ENCODE measurements at regions not wholly inside any gene's neighbourhood (a gene's known extent, or its start where the extent isn't known, plus 50 kb on each side); places are given as distances from the start of the nearest gene placed in this dataset.

DNA sequence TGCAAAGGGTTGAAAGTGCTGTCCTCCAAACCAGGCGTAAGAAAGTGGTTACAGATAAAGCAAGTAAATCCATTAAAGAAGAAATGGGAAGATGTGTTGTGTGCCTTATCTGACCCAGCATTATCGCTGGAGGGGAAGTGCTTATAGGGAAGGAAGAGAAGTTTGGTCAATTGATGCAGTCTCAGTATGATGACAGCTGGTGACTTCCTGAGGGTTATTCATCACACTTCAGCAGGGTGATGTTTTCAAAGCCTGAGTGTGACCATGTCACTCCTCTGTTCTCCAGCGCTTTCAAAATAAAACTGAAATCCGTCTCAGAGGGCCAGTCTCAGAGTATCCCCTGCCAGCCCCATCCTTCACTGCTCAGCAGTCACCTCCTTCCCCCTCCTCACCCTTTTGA is 505.4 kb upstream of the RBFOX1 start:
- TF ChIP-seq, protein P1, sequence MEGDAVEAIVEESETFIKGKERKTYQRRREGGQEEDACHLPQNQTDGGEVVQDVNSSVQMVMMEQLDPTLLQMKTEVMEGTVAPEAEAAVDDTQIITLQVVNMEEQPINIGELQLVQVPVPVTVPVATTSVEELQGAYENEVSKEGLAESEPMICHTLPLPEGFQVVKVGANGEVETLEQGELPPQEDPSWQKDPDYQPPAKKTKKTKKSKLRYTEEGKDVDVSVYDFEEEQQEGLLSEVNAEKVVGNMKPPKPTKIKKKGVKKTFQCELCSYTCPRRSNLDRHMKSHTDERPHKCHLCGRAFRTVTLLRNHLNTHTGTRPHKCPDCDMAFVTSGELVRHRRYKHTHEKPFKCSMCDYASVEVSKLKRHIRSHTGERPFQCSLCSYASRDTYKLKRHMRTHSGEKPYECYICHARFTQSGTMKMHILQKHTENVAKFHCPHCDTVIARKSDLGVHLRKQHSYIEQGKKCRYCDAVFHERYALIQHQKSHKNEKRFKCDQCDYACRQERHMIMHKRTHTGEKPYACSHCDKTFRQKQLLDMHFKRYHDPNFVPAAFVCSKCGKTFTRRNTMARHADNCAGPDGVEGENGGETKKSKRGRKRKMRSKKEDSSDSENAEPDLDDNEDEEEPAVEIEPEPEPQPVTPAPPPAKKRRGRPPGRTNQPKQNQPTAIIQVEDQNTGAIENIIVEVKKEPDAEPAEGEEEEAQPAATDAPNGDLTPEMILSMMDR (conservative IDR thresholded peaks at IDR 0.05 in 1 of 2, IDR thresholded peaks at IDR 0.05 in 1 of 2; ENCODE audit: low read depth in 1 of 2, low read length in 2 of 2): no peak
- no peak for TF ChIP-seq EZH2 (IDR thresholded peaks at IDR 0.05; ENCODE audit: low read length, missing control alignments)
- no peaks in the 10 kb centered on the region for H3K36me3 ChIP-seq (ENCODE audit: control insufficient read depth, insufficient read depth, low read length)
- no peaks in the 10 kb centered on the region for H3K9me3 ChIP-seq (ENCODE audit: control insufficient read depth, insufficient read depth, low read depth, low read length)
- H3K27me3 ChIP-seq (ENCODE audit: control insufficient read depth, insufficient read depth, low read length): no peaks in the 10 kb centered on the region
- H3K9ac ChIP-seq (ENCODE audit: insufficient read depth, low read length): no peak overlapping the region
- no peak for DNase-seq (ENCODE audit: low read depth in 2 of 2)
- no peak overlapping the region for H3K4me3 ChIP-seq (replicated peaks in 1 of 4; ENCODE audit: control extremely low read depth in 1 of 4, insufficient read depth in 1 of 4, low read depth in 3 of 4, low read length in 4 of 4)
- no peaks in the 10 kb centered on the region for H3K79me2 ChIP-seq (ENCODE audit: control insufficient read depth, insufficient read depth, low read length)
- H4K20me1 ChIP-seq (ENCODE audit: control insufficient read depth, extremely low read depth, insufficient read depth, low read length): no peaks in the 10 kb centered on the region
- H3K4me2 ChIP-seq (ENCODE audit: extremely low read depth, insufficient read depth, low read length): no peak overlapping the region
- no peaks in the 10 kb centered on the region for H3K4me1 ChIP-seq (ENCODE audit: control insufficient read depth, extremely low read depth, insufficient read depth, low read length)
- no peak overlapping the region for H3K27ac ChIP-seq (ENCODE audit: insufficient read depth, low read length)
- H2AFZ ChIP-seq (ENCODE audit: low read length): no peak overlapping the region

DNA sequence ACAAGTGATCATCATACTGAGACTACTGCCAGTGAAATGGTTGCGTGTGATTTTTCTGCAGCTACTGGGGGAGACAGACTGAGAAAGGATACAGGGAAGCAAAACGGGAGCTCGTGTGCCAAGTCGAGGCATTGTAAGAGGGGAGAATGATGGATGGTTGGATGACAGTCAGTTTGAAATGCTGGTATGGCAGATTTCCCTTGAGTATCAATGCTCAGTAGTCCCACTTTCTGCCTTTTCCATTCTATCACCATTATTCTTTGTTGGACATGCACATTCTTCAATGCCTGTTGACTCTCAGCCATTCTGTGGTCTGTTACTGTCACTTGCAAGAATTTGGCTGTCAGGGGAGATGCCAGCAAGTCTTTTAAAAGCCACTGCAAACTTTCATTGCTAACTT is 510.6 kb upstream of the RBFOX1 start:
- Histone ChIP-seq H3K27me3 (ENCODE audit: control insufficient read depth, insufficient read depth, low read length) (no peaks in the 10 kb centered on the region), H2AFZ (ENCODE audit: low read length) (no peak overlapping the region), H3K27ac (ENCODE audit: insufficient read depth, low read length) (no peak overlapping the region), H3K9me3 (ENCODE audit: control insufficient read depth, insufficient read depth, low read depth, low read length) (no peaks in the 10 kb centered on the region), H4K20me1 (ENCODE audit: control insufficient read depth, extremely low read depth, insufficient read depth, low read length) (no peaks in the 10 kb centered on the region), H3K36me3 (ENCODE audit: control insufficient read depth, insufficient read depth, low read length) (no peaks in the 10 kb centered on the region), H3K9ac (ENCODE audit: insufficient read depth, low read length) (no peak overlapping the region), H3K4me3 (replicated peaks in 1 of 4; ENCODE audit: control extremely low read depth in 1 of 4, insufficient read depth in 1 of 4, low read depth in 3 of 4, low read length in 4 of 4) (no peak overlapping the region), H3K4me1 (ENCODE audit: control insufficient read depth, extremely low read depth, insufficient read depth, low read length) (no peaks in the 10 kb centered on the region), H3K79me2 (ENCODE audit: control insufficient read depth, insufficient read depth, low read length) (no peaks in the 10 kb centered on the region), H3K4me2 (ENCODE audit: extremely low read depth, insufficient read depth, low read length) (no peak overlapping the region)
- no peak for DNase-seq (ENCODE audit: low read depth in 2 of 2)
- TF ChIP-seq EZH2 (IDR thresholded peaks at IDR 0.05; ENCODE audit: low read length, missing control alignments): no peak
- TF ChIP-seq, protein P1 (conservative IDR thresholded peaks at IDR 0.05 in 1 of 2, IDR thresholded peaks at IDR 0.05 in 1 of 2; ENCODE audit: low read depth in 1 of 2, low read length in 2 of 2): no peak

DNA sequence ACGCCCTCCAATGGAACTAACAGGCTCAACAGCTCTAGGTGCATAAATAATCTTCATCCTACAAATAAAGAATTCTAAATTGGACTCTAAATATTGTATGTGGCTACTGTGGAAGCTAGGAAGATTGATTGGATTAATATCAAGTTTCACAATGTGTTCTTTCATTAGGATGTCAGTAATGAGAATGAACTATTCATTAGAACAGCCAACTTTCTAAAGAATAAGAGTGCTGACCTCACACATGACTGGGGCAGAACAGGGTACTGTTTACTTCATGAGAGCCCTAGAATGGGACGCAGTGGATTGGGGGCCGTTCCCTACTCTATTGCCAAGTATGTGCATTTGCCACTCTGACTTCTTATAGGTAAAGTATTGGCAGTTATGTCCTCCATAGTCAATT is 528.2 kb upstream of the RBFOX1 start:
- Histone ChIP-seq H3K4me3 (replicated peaks in 1 of 4; ENCODE audit: control extremely low read depth in 1 of 4, insufficient read depth in 1 of 4, low read depth in 3 of 4, low read length in 4 of 4) (no peak overlapping the region), H3K9ac (ENCODE audit: insufficient read depth, low read length) (no peak overlapping the region), H2AFZ (ENCODE audit: low read length) (no peak overlapping the region), H3K36me3 (ENCODE audit: control insufficient read depth, insufficient read depth, low read length) (no peaks in the 10 kb centered on the region), H3K4me2 (ENCODE audit: extremely low read depth, insufficient read depth, low read length) (no peak overlapping the region), H3K27me3 (ENCODE audit: control insufficient read depth, insufficient read depth, low read length) (no peaks in the 10 kb centered on the region), H4K20me1 (ENCODE audit: control insufficient read depth, extremely low read depth, insufficient read depth, low read length) (no peaks in the 10 kb centered on the region), H3K9me3 (ENCODE audit: control insufficient read depth, insufficient read depth, low read depth, low read length) (no peaks in the 10 kb centered on the region), H3K79me2 (ENCODE audit: control insufficient read depth, insufficient read depth, low read length) (no peaks in the 10 kb centered on the region), H3K27ac (ENCODE audit: insufficient read depth, low read length) (no peak overlapping the region), H3K4me1 (ENCODE audit: control insufficient read depth, extremely low read depth, insufficient read depth, low read length) (no peaks in the 10 kb centered on the region)
- no peak for DNase-seq (ENCODE audit: low read depth in 2 of 2)
- TF ChIP-seq, protein P1 (conservative IDR thresholded peaks at IDR 0.05 in 1 of 2, IDR thresholded peaks at IDR 0.05 in 1 of 2; ENCODE audit: low read depth in 1 of 2, low read length in 2 of 2): no peak
- no peak for TF ChIP-seq EZH2 (IDR thresholded peaks at IDR 0.05; ENCODE audit: low read length, missing control alignments)

Data from fibroblast of lung (primary cell).